Mesodermal cell (in vitro differentiated cells): ENCODE measurements at regions not wholly inside any gene's neighbourhood (a gene's known extent, or its start where the extent isn't known, plus 50 kb on each side); places are given as distances from the start of the nearest gene placed in this dataset.
"Not testable (repeated sequence)": the region's sequence is repeated elsewhere in the genome, so short reads cannot be mapped to it uniquely, and the experiment has no call there.

Experiments
- H3K27ac ChIP-seq: 2 replicates; pipeline ENCODE4 v1.7.0; 2013; ENCODE audit warnings: mild to moderate bottlenecking, low read depth, low read length, moderate library complexity; ENCODE audit not compliant: severe bottlenecking
- H3K36me3 ChIP-seq: 2 replicates; pipeline ENCODE4 v1.7.1; 2013; ENCODE audit warnings: mild to moderate bottlenecking, low read length, moderate library complexity; ENCODE audit not compliant: control insufficient read depth, insufficient read depth
- H3K4me1 ChIP-seq: one replicate; pipeline ENCODE4 v1.7.1; 2013; ENCODE audit warnings: mild to moderate bottlenecking, low read length; ENCODE audit not compliant: insufficient read depth, control insufficient read depth, poor library complexity, severe bottlenecking
- H3K4me3 ChIP-seq: 2 replicates; pipeline ENCODE4 v1.7.0; 2013; ENCODE audit warnings: low read length, control low read depth, mild to moderate bottlenecking; ENCODE audit not compliant: insufficient read depth, poor library complexity, severe bottlenecking; ENCODE audit errors: extremely low read depth
- H3K9me3 ChIP-seq: 2 replicates; pipeline ENCODE4 v1.7.1; 2013; ENCODE audit warnings: mild to moderate bottlenecking, low read length, moderate library complexity; ENCODE audit not compliant: control insufficient read depth
- WGBS, 2 experiments: methylation state at CpG; one replicate each; pipeline ENCODE4 v1.1.5; 2013; ENCODE audit warnings: missing lambda C conversion rate in 2 of 2; ENCODE audit not compliant: insufficient coverage in 2 of 2; 5-methylcytosine and 5-hydroxymethylcytosine counted together

- Histone ChIP-seq H3K4me3 (no peak overlapping the region), H3K36me3 (no peaks in the 10 kb centered on the region), H3K27ac (no peak overlapping the region), H3K4me1 (peaks cover 13% of the 10 kb centered on the region), H3K9me3 (no peaks in the 10 kb centered on the region)
- WGBS, 2 experiments, result 96 to 100% methylated on average over 2 of the region's 2 CpGs
These were observed 92.4 kb upstream of the COPS8 start for GRCh38 chr2:236993286-236993685.

GRCh38 chr2:236994361-236994760 is 91.3 kb upstream of the COPS8 start:
- 95 to 96% methylated on average over 7 of the region's 9 CpGs for WGBS, 2 experiments
- no peaks in the 10 kb centered on the region for H3K36me3 ChIP-seq
- H3K4me3 ChIP-seq, result no peak overlapping the region
- H3K9me3 ChIP-seq, result peaks cover 3% of the 10 kb centered on the region
- H3K4me1 ChIP-seq, result peaks cover 18% of the 10 kb centered on the region
- no peak overlapping the region for H3K27ac ChIP-seq

GRCh38 chr2:236997069-236997715 is 88.5 kb upstream of the COPS8 start:
- Histone ChIP-seq H3K36me3 (no peaks in the 10 kb centered on the region), H3K9me3 (peaks cover 11% of the 10 kb centered on the region), H3K4me1 (peaks cover 18% of the 10 kb centered on the region), H3K4me3 (no peak overlapping the region), H3K27ac (no peak overlapping the region)
- WGBS, 2 experiments, result 78 to 96% methylated on average over 3 to 8 of the region's 8 CpGs

GRCh38 chr2:236998236-236998635 is 87.5 kb upstream of the COPS8 start:
- Histone ChIP-seq H3K4me1 (peaks cover 18% of the 10 kb centered on the region), H3K36me3 (no peaks in the 10 kb centered on the region), H3K9me3 (peaks cover 11% of the 10 kb centered on the region), H3K27ac (no peak overlapping the region), H3K4me3 (no peak overlapping the region)
- WGBS, 2 experiments, result 40% methylated on average over 1 of the region's 1 CpG; no CpG with 5 or more reads in 1 of the 2 experiments

GRCh38 chr2:236998758-236999157 is 86.9 kb upstream of the COPS8 start:
- Histone ChIP-seq H3K4me1 (peaks cover 18% of the 10 kb centered on the region), H3K36me3 (no peaks in the 10 kb centered on the region), H3K4me3 (no peak overlapping the region), H3K27ac (no peak overlapping the region), H3K9me3 (peaks cover 11% of the 10 kb centered on the region)
- WGBS, 2 experiments, result 81 to 83% methylated on average over 3 to 4 of the region's 5 CpGs

GRCh38 chr2:237000481-237000880 is 85.2 kb upstream of the COPS8 start:
- no peak overlapping the region for H3K27ac ChIP-seq
- 97% methylated on average over 3 of the region's 3 CpGs; no CpG with 5 or more reads in 1 of the 2 experiments for WGBS, 2 experiments
- H3K4me3 ChIP-seq, result no peak overlapping the region
- no peaks in the 10 kb centered on the region for H3K36me3 ChIP-seq
- peaks cover 18% of the 10 kb centered on the region for H3K4me1 ChIP-seq
- peaks cover 11% of the 10 kb centered on the region for H3K9me3 ChIP-seq

GRCh38 chr2:237005341-237005740 is 80.3 kb upstream of the COPS8 start:
- H3K4me3 ChIP-seq, H3K27ac ChIP-seq, H3K4me1 ChIP-seq, H3K36me3 ChIP-seq, H3K9me3 ChIP-seq: not testable (repeated sequence)
- 95 to 97% methylated on average over 13 to 14 of the region's 17 CpGs for WGBS, 2 experiments

- Histone ChIP-seq H3K4me1 (peaks cover 9% of the 10 kb centered on the region), H3K27ac (peak overlapping the region; percentile 36), H3K4me3 (no peak overlapping the region), H3K36me3 (no peaks in the 10 kb centered on the region), H3K9me3 (peaks cover 3% of the 10 kb centered on the region)
- WGBS, 2 experiments, result 80 to 100% methylated on average over 1 to 3 of the region's 5 CpGs
These were observed 74.4 kb upstream of the COPS8 start for GRCh38 chr2:237011206-237011795.

GRCh38 chr2:237012004-237012403 is 73.7 kb upstream of the COPS8 start:
- no peak overlapping the region for H3K27ac ChIP-seq
- peaks cover 3% of the 10 kb centered on the region for H3K9me3 ChIP-seq
- no peak overlapping the region for H3K4me3 ChIP-seq
- peaks cover 9% of the 10 kb centered on the region for H3K4me1 ChIP-seq
- 78 to 86% methylated on average over 3 to 5 of the region's 9 CpGs for WGBS, 2 experiments
- no peaks in the 10 kb centered on the region for H3K36me3 ChIP-seq

- Histone ChIP-seq H3K36me3 (no peaks in the 10 kb centered on the region), H3K9me3 (peaks cover 7% of the 10 kb centered on the region), H3K4me1 (peaks cover 9% of the 10 kb centered on the region), H3K27ac (peak overlapping the region; percentile 53), H3K4me3 (no peak overlapping the region)
- WGBS, 2 experiments, result 78 to 81% methylated on average over 14 to 16 of the region's 16 CpGs
These were observed 73.0 kb upstream of the COPS8 start for GRCh38 chr2:237012577-237013267.
